GM18867 (cell line): ENCODE measurements at regions not wholly inside any gene's neighbourhood (a gene's known extent, or its start where the extent isn't known, plus 50 kb on each side); places are given as distances from the start of the nearest gene placed in this dataset.

ENCODE experiments used
- ATAC-seq: cut with Tn5 transposase; IDR thresholded peaks from one replicate; pipeline ENCODE4 v1.9.1; 2021; ENCODE audit warnings: mild to moderate bottlenecking, moderate library complexity; ENCODE audit not compliant: unreplicated experiment

- ATAC-seq, result no peak
These were observed 275.5 kb upstream of the FMN2 start for GRCh38 chr1:239816081-239816782.

GRCh38 chr1:239817276-239817675 is 274.4 kb upstream of the FMN2 start:
- no peak for ATAC-seq

GRCh38 chr1:239817801-239818200 is 273.9 kb upstream of the FMN2 start:
- no peak for ATAC-seq

GRCh38 chr1:239819096-239819495 is 272.6 kb upstream of the FMN2 start:
- no peak for ATAC-seq

- no peak for ATAC-seq
These were observed 271.9 kb upstream of the FMN2 start for GRCh38 chr1:239819756-239820250.

GRCh38 chr1:239823852-239824251 is 267.8 kb upstream of the FMN2 start:
- no peak for ATAC-seq

GRCh38 chr1:239826211-239826610 is 265.5 kb upstream of the FMN2 start:
- ATAC-seq, result no peak

GRCh38 chr1:239826736-239827135 is 264.9 kb upstream of the FMN2 start:
- no peak for ATAC-seq

- ATAC-seq, result no peak
These were observed 262.1 kb upstream of the FMN2 start for GRCh38 chr1:239829535-239829934.

GRCh38 chr1:239831577-239832355 is 259.9 kb upstream of the FMN2 start:
- no peak for ATAC-seq

GRCh38 chr1:239833723-239834122 is 258.0 kb upstream of the FMN2 start:
- ATAC-seq, result no peak

GRCh38 chr1:239835946-239836440 is 255.7 kb upstream of the FMN2 start:
- no peak for ATAC-seq

GRCh38 chr1:239840336-239840735 is 251.3 kb upstream of the FMN2 start:
- no peak for ATAC-seq

GRCh38 chr1:239840790-239841189 is 250.9 kb upstream of the FMN2 start:
- no peak for ATAC-seq

GRCh38 chr1:239841631-239842030 is 250.1 kb upstream of the FMN2 start:
- ATAC-seq, result no peak

- ATAC-seq, result no peak
These were observed 248.1 kb upstream of the FMN2 start for GRCh38 chr1:239843541-239843940.

GRCh38 chr1:239844833-239845232 is 246.8 kb upstream of the FMN2 start:
- no peak for ATAC-seq

GRCh38 chr1:239854922-239855321 is 236.8 kb upstream of the FMN2 start:
- ATAC-seq, result no peak

GRCh38 chr1:239856067-239856466 is 235.6 kb upstream of the FMN2 start:
- no peak for ATAC-seq

GRCh38 chr1:239856924-239857323 is 234.8 kb upstream of the FMN2 start:
- ATAC-seq, result no peak

GRCh38 chr1:239858057-239858456 is 233.6 kb upstream of the FMN2 start:
- ATAC-seq, result no peak

- ATAC-seq, result no peak
These were observed 233.2 kb upstream of the FMN2 start for GRCh38 chr1:239858529-239858928.
